ENCODE measurements at regions not wholly inside any gene's neighbourhood (a gene's known extent, or its start where the extent isn't known, plus 50 kb on each side); places are given as distances from the start of the nearest gene placed in this dataset.

DNA sequence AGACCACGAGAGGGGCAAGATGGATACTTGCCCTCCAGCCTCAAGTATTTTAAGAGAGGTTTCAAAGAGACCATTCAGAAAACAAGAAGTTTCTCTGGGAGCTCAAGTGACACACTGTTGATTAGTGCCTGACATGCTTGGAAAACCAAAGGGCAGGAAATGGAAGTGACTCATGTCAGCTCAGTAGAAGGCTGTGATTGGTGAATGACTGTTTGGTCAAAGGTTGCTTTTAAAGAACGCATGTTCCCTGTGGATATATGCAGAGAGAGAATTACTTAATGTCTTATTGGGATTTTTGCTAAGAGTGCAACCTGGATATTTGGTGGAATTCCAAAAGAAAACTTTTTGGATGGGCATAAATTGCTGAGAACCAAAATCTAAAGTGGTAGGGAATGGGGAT, 549.9 kb downstream of the XIRP2 start:
- no peak for DNase-seq (ENCODE audit: extremely low spot score, unreplicated experiment)
- Mint-ChIP-seq H3K27ac (peak overlapping the region; percentile 42), H3K9me3 (peaks cover 6% of the 10 kb centered on the region), H3K4me1 (ENCODE audit: unreplicated experiment) (peaks cover 5% of the 10 kb centered on the region), H3K27me3 (no peaks in the 10 kb centered on the region), H3K36me3 (no peaks in the 10 kb centered on the region), H3K4me3 (no peak overlapping the region)
- TF ChIP-seq, protein P1, sequence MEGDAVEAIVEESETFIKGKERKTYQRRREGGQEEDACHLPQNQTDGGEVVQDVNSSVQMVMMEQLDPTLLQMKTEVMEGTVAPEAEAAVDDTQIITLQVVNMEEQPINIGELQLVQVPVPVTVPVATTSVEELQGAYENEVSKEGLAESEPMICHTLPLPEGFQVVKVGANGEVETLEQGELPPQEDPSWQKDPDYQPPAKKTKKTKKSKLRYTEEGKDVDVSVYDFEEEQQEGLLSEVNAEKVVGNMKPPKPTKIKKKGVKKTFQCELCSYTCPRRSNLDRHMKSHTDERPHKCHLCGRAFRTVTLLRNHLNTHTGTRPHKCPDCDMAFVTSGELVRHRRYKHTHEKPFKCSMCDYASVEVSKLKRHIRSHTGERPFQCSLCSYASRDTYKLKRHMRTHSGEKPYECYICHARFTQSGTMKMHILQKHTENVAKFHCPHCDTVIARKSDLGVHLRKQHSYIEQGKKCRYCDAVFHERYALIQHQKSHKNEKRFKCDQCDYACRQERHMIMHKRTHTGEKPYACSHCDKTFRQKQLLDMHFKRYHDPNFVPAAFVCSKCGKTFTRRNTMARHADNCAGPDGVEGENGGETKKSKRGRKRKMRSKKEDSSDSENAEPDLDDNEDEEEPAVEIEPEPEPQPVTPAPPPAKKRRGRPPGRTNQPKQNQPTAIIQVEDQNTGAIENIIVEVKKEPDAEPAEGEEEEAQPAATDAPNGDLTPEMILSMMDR (conservative IDR thresholded peaks at IDR 0.05), result no peak

DNA sequence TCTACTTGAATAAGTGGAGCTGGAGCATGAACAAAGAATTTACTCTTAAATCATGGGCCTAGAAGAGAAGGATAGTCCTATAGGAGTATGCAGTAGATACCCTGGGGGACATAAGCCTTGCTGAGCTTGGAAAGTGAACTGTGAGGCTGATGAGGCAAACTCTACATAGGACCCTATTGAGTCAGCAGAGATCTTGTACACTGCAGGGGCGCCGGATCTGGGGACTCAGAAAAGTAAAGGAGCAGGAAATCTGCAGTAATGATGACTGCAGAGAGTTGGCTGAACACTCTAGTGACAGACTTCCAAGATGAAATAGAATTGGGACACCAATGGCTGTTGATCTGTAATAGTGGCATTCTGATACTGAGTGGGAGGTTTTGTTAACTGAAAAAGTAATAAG, 543.7 kb downstream of the XIRP2 start:
- TF ChIP-seq, protein P1 (conservative IDR thresholded peaks at IDR 0.05), result no peak
- no peaks in the 10 kb centered on the region for H3K9me3 Mint-ChIP-seq
- no peak overlapping the region for H3K27ac Mint-ChIP-seq
- H3K4me1 Mint-ChIP-seq (ENCODE audit: unreplicated experiment), result no peaks in the 10 kb centered on the region
- DNase-seq (ENCODE audit: extremely low spot score, unreplicated experiment), result no peak
- no peaks in the 10 kb centered on the region for H3K36me3 Mint-ChIP-seq
- H3K27me3 Mint-ChIP-seq, result no peaks in the 10 kb centered on the region
- H3K4me3 Mint-ChIP-seq, result no peak overlapping the region

DNA sequence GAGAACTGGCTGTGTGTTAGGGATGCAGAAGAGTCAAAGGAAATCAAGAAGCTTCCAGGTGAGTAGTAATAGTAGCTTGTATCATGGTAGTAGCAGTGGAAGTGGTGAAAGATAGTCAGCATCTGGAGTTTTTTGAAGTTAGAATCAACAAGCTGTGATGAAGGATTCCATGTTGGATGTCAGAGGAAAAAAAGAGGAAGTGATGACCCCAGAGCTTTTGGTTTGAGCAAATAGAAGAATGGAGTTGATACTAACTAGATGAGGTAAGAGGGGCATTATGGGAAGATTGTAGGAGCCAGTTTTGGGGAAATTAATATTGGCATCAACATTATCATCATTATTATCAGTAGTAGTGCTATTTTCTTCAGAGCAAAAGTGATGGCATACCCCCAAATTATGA, 542.2 kb downstream of the XIRP2 start:
- no peak overlapping the region for H3K4me3 Mint-ChIP-seq

GRCh38 chr2:167424803-167425755, 536.8 kb downstream of the XIRP2 start:
- Mint-ChIP-seq H3K27ac (no peak overlapping the region), H3K36me3 (no peaks in the 10 kb centered on the region), H3K9me3 (no peaks in the 10 kb centered on the region), H3K4me3 (no peak overlapping the region), H3K4me1 (ENCODE audit: unreplicated experiment) (no peaks in the 10 kb centered on the region), H3K27me3 (no peaks in the 10 kb centered on the region)
- no peak for DNase-seq (ENCODE audit: extremely low spot score, unreplicated experiment)
- TF ChIP-seq, protein P1 (conservative IDR thresholded peaks at IDR 0.05), result no peak

More for the DNA sequence above, 542.2 kb downstream of the XIRP2 start:
- Mint-ChIP-seq H3K9me3 (no peaks in the 10 kb centered on the region), H3K36me3 (no peaks in the 10 kb centered on the region), H3K4me1 (ENCODE audit: unreplicated experiment) (no peaks in the 10 kb centered on the region), H3K27ac (no peak overlapping the region), H3K27me3 (no peaks in the 10 kb centered on the region)
- DNase-seq (ENCODE audit: extremely low spot score, unreplicated experiment), result no peak
- TF ChIP-seq, protein P1 (conservative IDR thresholded peaks at IDR 0.05), result no peak

DNA sequence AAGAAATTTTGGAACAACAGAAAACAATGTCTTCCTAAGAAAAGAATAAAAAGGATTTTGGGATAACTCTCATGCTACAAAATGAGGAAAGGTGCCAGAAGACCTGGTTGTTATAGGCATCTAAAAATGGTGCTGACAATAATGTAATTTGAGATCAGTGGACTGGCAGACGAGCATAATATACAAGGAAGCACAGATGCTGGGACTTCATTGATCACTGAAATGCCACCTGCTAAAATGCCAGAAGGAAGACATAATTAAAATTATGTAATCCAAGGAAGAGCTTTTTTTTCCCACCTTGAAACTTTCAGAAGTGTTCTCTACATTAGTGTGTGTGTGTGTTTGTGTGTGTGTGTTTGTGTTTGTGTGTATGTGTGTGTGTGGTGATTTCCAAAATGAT, 535.9 kb downstream of the XIRP2 start:
- DNase-seq (ENCODE audit: extremely low spot score, unreplicated experiment), result no peak
- Mint-ChIP-seq H3K9me3 (no peaks in the 10 kb centered on the region), H3K4me3 (no peak overlapping the region), H3K4me1 (ENCODE audit: unreplicated experiment) (no peaks in the 10 kb centered on the region), H3K27ac (no peak overlapping the region), H3K36me3 (no peaks in the 10 kb centered on the region), H3K27me3 (no peaks in the 10 kb centered on the region)
- TF ChIP-seq, protein P1 (conservative IDR thresholded peaks at IDR 0.05), result no peak
